ENCODE measurements at regions not wholly inside any gene's neighbourhood (a gene's known extent, or its start where the extent isn't known, plus 50 kb on each side); places are given as distances from the start of the nearest gene placed in this dataset.

GRCh38 chr12:24723759-24724158 lies 225.1 kb downstream of the BCAT1 start:
- TF ChIP-seq MAX (IDR thresholded peaks at IDR 0.05; ENCODE audit: insufficient read depth, insufficient read length) (no peak), FOS (IDR thresholded peaks at IDR 0.05; ENCODE audit: borderline replicate concordance, insufficient read depth, low read length) (no peak), CTCF (IDR thresholded peaks at IDR 0.05; ENCODE audit: extremely low read depth in 1 of 2, insufficient read depth in 1 of 2, low read depth in 1 of 2, low read length in 2 of 2) (no peak), POLR2A (IDR thresholded peaks at IDR 0.05; ENCODE audit: low read depth, low read length) (no peak), MYC (IDR thresholded peaks at IDR 0.05; ENCODE audit: low read depth, low read length) (no peak), JUN (IDR thresholded peaks at IDR 0.05; ENCODE audit: borderline replicate concordance, insufficient read depth, insufficient read length, low read depth) (no peak), POLR2AphosphoS5 (IDR thresholded peaks at IDR 0.05; ENCODE audit: insufficient read depth, low read depth, low read length) (no peak), EZH2 (IDR thresholded peaks at IDR 0.05; ENCODE audit: borderline replicate concordance, low read depth, low read length, severe bottlenecking) (no peak), GATA2 (IDR thresholded peaks at IDR 0.05; ENCODE audit: insufficient read depth, insufficient read length, low read depth, low read length) (no peak)
- FAIRE-seq: no peak
- H3K9me3 ChIP-seq (replicated peaks; ENCODE audit: control insufficient read depth, insufficient read depth, low read length): no peaks in the 10 kb centered on the region
- H3K36me3 ChIP-seq (ENCODE audit: control insufficient read depth in 2 of 2, extremely low read depth in 1 of 2, insufficient read depth in 2 of 2, low read length in 2 of 2): no peaks in the 10 kb centered on the region
- H3K9ac ChIP-seq (replicated peaks; ENCODE audit: extremely low read depth, insufficient read depth, low read length): no peak overlapping the region
- H3K4me2 ChIP-seq (ENCODE audit: insufficient read depth, low read length): no peak overlapping the region
- BruUV-seq (replicated peaks): no TSS peak
- ChIA-PET CTCF (interaction anchor here (1.4 kb wide), 1 partner anchor 614 kb away, joined by 3 read pairs; no protein-coding TSS in a partner anchor), POLR2A (no interaction called here)
- H3K4me1 ChIP-seq (ENCODE audit: control insufficient read depth, extremely low read depth, insufficient read depth, low read length): no peaks in the 10 kb centered on the region
- H3K79me2 ChIP-seq (ENCODE audit: control insufficient read depth, insufficient read depth, low read length): no peaks in the 10 kb centered on the region
- DNase-seq (ENCODE audit: low read depth, low spot score): no peak
- intact Hi-C loops (cut with micrococcal nuclease): loop anchor here (10.0 kb wide), 1 partner anchor 159 kb away; no protein-coding TSS in a partner anchor
- no peaks in the 10 kb centered on the region for H3K9me1 ChIP-seq (replicated peaks; ENCODE audit: control insufficient read depth, extremely low read depth, insufficient read depth, low read length)
- H4K20me1 ChIP-seq (replicated peaks; ENCODE audit: control insufficient read depth, extremely low read depth, insufficient read depth, low read length): no peaks in the 10 kb centered on the region
- H3K27ac ChIP-seq (ENCODE audit: insufficient read depth, low read depth, low read length): no peak overlapping the region
- H3K4me3 ChIP-seq (replicated peaks in 1 of 3; ENCODE audit: insufficient read depth in 1 of 3, low read depth in 1 of 3, low read length in 3 of 3): no peak overlapping the region
- H2AFZ ChIP-seq (ENCODE audit: low read depth, low read length): no peak overlapping the region
- peaks cover 0 to 2% of the 10 kb centered on the region in 2 experiments for H3K27me3 ChIP-seq (ENCODE audit: control insufficient read depth in 2 of 2, insufficient read depth in 2 of 2, low read length in 2 of 2)
- dilution Hi-C loops (cut with MboI; ENCODE audit: extremely low pct_ligation_motif_present, low sequenced_read_pairs): no loop called here
